Renal cortical epithelial cell (primary cell): ENCODE measurements at regions not wholly inside any gene's neighbourhood (a gene's known extent, or its start where the extent isn't known, plus 50 kb on each side); places are given as distances from the start of the nearest gene placed in this dataset.
"Not testable (repeated sequence)": the region's sequence is repeated elsewhere in the genome, so short reads cannot be mapped to it uniquely, and the experiment has no call there.

Experiments
- DNase-seq: peaks from one replicate; pipeline ENCODE4 v3.0.0-alpha.2; 2011; ENCODE audit warnings: low read depth

- peak; percentile 12 for DNase-seq
These were observed 366.3 kb upstream of the SGCG start for GRCh38 chr13:22814433-22814832.

GRCh38 chr13:22821589-22821988 lies 359.2 kb upstream of the SGCG start:
- DNase-seq = no peak

DNA sequence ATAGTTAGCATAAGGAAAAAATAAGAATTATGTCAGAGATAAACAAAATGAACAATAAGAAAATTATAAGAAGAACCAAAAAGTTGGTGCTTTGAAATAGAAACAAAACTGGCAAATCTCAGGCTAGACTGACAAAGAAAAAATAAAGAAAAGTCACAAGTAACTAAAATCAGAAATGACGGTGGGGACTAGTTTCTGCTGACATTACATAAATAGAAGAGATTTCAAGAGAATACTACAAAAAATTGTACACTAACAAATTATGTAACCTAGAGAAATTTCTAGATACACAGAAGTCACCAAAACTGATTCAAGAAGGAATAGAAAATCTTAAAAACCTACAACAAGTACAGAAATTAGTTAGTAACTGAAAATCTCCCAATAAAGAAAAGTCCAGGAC lies 355.6 kb upstream of the SGCG start:
- no peak for DNase-seq

GRCh38 chr13:22828081-22828480 lies 352.7 kb upstream of the SGCG start:
- peak; percentile 99 for DNase-seq

GRCh38 chr13:22836475-22836874 lies 344.3 kb upstream of the SGCG start:
- DNase-seq = peak; percentile 85

GRCh38 chr13:22837980-22838647 lies 342.7 kb upstream of the SGCG start:
- DNase-seq = peak; percentile 23

DNA sequence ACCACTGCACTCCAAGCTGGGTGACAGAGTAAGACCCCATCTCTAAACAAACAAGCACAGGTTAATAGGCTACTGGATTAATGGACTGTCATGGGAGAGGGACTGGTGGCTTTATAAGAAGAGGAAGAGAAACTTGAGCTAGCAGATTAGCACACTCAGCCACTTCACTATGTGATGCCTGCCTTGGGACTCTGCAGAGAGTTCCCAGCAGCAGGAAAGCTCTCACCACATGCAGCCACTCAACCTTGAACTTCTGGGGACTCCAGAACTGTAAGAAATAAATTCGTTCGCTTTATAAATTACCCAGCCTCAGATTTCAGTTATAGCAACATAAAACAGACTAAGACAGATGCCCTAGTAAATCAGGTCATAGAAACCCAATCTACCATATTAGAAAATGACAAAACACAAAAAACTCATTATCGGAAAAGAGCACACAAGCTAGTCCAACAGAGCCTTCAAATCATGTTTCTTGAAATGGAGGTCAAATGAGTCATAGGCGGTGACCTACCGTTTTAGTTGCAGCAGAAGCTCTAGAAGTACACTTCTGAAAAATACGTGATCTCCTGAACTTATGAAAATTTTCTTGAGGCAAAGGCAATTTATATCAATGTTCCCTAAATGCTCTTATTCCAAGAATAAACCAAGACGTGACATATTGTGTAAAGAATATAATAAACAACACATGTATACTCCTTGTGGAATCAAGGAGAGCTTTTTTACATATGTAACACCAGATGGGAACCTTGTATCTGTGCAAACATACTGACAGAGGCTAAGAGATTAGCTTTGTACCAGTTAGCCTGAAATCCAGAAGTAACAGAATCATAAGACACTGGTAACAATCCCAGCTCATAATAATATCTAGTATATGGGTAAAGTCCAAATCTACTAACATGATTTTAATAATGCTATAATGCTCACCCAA lies 340.9 kb upstream of the SGCG start:
- peak; percentile 50 for DNase-seq

- DNase-seq = peak; percentile 70
These were observed 334.2 kb upstream of the SGCG start for GRCh38 chr13:22846551-22846950.

- DNase-seq = peak; percentile 88
These were observed 332.2 kb upstream of the SGCG start for GRCh38 chr13:22848539-22849052.

DNA sequence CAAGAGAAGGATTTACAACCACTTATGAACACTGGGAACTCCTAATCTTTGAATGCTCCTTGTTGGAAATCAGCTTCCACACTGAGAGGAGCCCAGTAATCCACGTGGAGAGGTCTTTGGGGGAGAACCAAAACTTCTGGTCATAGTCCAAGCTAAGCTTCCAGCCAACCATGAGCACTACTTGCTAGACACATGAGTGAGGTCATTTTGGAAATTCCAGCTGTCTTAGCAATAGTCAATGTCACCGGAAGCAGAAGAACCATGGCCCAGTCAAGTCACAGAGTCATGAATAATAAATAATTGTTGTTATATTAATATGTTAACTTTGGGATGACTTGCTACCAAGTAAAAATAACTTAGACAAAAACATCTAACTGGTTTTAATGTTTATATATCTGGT lies 324.9 kb upstream of the SGCG start:
- DNase-seq = no peak

- not testable (repeated sequence) for DNase-seq
These were observed 321.8 kb upstream of the SGCG start for GRCh38 chr13:22858980-22859379.

GRCh38 chr13:22859411-22859810 lies 321.4 kb upstream of the SGCG start:
- not testable (repeated sequence) for DNase-seq

GRCh38 chr13:22861958-22862466 lies 318.8 kb upstream of the SGCG start:
- DNase-seq = no peak

GRCh38 chr13:22862478-22862877 lies 318.3 kb upstream of the SGCG start:
- DNase-seq = no peak

DNA sequence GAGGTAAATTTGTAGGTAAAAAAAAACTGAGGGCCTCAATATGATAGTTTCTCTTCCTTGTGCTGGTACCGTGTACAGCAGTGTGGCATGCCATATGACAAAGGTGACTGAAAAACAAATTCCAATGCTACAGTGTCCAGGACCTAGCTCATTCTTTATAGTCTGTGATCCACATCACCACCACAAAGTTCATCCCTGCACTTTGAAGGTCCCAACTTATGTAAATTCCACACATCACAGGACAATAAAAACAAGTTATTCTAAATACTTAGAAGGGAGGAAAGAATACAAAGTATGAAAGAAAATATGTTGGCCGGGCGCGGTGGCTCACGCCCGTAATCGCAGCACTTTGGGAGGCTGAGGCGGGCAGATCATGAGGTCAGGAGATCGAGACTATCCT lies 314.6 kb upstream of the SGCG start:
- DNase-seq = no peak

DNA sequence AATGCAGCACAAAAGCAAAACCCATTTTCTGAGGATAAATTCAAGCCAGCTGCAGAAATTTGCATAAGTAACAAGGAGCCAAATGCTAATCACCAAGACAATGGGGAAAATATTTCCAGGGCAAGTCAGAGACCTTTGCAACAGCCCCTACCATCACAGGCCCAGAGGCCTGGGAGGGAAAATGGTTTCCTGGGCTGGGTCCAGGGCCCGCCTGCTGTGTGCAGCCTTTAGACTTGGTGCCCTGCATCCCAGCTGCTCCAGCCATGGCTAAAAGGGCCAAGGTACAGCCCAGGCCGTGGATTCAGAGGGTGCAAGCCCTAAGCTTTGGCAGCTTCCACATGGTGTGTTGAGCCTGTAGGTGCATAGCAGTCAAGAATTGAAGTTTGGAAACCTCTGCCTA lies 309.5 kb upstream of the SGCG start:
- no peak for DNase-seq

DNA sequence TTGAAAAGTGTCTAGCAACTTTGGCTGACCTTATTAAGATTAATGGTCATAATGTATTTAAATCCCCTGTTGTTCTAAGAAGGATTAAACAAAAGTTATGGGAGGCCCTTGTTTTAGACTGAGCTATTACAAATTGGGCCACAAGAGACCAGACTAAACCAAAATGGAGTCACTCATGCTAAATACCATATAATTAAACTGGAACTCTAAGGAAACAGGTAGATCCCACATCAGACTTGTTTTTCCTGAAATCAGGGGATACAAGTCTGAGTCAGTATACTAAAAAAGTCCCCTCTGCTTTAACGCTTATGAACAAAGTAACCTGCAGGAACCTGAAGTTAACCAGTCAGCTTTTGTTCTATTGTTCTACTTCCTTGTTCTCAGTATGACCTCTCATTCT lies 305.9 kb upstream of the SGCG start:
- DNase-seq = peak; percentile 19

- no peak for DNase-seq
These were observed 303.4 kb upstream of the SGCG start for GRCh38 chr13:22877421-22877820.

GRCh38 chr13:22880741-22881720 lies 299.7 kb upstream of the SGCG start:
- no peak for DNase-seq

DNA sequence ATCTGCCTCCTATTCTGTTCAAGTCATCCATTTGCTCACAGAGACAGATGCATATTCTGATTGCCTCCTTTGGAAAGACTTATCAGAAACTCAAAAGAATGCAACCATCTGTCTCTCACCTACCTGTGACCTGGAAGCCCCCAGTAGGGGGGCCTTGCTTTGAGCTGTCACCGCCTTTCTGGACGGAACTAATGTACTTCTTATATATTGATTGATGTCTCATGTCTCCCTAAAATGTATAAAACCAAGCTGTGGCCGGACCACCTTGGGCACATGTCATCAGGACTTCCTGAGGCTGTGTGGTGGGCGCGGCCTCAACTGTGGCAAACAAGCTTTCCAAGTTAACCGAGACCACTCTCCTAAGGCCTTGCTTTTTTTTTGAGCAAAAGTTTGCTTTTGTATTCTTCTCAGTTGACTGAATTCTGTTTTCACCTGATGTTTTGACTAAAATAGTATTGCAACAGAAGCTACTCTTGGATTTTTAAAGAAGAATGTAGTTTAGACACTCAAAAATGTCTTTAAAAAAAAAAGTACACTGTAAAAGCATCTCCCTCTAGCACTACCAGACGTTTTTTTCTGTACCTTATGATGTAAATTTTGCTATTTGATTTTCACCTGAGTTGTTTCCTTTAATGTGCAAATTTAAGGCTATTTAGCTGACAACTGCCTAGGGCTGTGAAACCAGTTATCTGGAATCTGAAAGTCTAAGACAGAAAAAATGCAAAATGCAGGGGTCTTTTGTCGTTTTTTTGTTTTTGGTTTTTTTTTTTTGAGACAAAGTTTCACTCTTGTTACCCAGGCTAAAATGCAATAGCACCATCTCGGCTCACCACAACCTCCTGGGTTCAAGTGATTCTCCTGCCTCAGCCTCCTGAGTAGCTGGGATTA lies 298.8 kb upstream of the SGCG start:
- not testable (repeated sequence) for DNase-seq
